ENCODE measurements at regions not wholly inside any gene's neighbourhood (a gene's known extent, or its start where the extent isn't known, plus 50 kb on each side); places are given as distances from the start of the nearest gene placed in this dataset.
"Not testable (repeated sequence)": the region's sequence is repeated elsewhere in the genome, so short reads cannot be mapped to it uniquely, and the experiment has no call there.

- TF ChIP-seq CTCF (IDR thresholded peaks at IDR 0.05) = no peak
- Histone ChIP-seq H3K4me3 (no peak overlapping the region), H3K27ac (no peak overlapping the region)
- no peak for DNase-seq (ENCODE audit: low spot score)
Measured at GRCh38 chr7:81064426-81064825, 145.6 kb upstream of the SEMA3C start.

- no peak overlapping the region for H3K27ac ChIP-seq
- TF ChIP-seq CTCF (IDR thresholded peaks at IDR 0.05) = no peak
- no peak for DNase-seq (ENCODE audit: low spot score)
- H3K4me3 ChIP-seq = no peak overlapping the region
Measured at GRCh38 chr7:81062755-81063154, 143.9 kb upstream of the SEMA3C start.

- not testable (repeated sequence) for DNase-seq (ENCODE audit: low spot score); H3K27ac ChIP-seq; H3K4me3 ChIP-seq
Measured at GRCh38 chr7:81057469-81057868, 138.6 kb upstream of the SEMA3C start.

- H3K4me3 ChIP-seq = no peak overlapping the region
Measured at GRCh38 chr7:81053623-81054022, 134.8 kb upstream of the SEMA3C start.

GRCh38 chr7:81051811-81052413, 133.1 kb upstream of the SEMA3C start:
- no peak for TF ChIP-seq CTCF (IDR thresholded peaks at IDR 0.05)
- H3K27ac ChIP-seq = no peak overlapping the region
- no peak overlapping the region for H3K4me3 ChIP-seq
- no peak for DNase-seq (ENCODE audit: low spot score)

More at GRCh38 chr7:81053623-81054022, 134.8 kb upstream of the SEMA3C start:
- DNase-seq (ENCODE audit: low spot score) = no peak
- no peak overlapping the region for H3K27ac ChIP-seq
- TF ChIP-seq CTCF (IDR thresholded peaks at IDR 0.05) = no peak

GRCh38 chr7:81045491-81046030, 126.7 kb upstream of the SEMA3C start:
- no peak for TF ChIP-seq CTCF (IDR thresholded peaks at IDR 0.05)
- DNase-seq (ENCODE audit: low spot score) = no peak
- Histone ChIP-seq H3K4me3 (no peak overlapping the region), H3K27ac (no peak overlapping the region)

- H3K4me3 ChIP-seq; H3K27ac ChIP-seq; DNase-seq (ENCODE audit: low spot score): not testable (repeated sequence)
Measured at GRCh38 chr7:81042646-81043045, 123.8 kb upstream of the SEMA3C start.

GRCh38 chr7:81040496-81040895, 121.6 kb upstream of the SEMA3C start:
- H3K4me3 ChIP-seq = no peak overlapping the region
- no peak overlapping the region for H3K27ac ChIP-seq
- no peak for TF ChIP-seq CTCF (IDR thresholded peaks at IDR 0.05)
- DNase-seq (ENCODE audit: low spot score) = no peak

All from coronary artery (tissue), 2 donors.